GM12878 (cell line): ENCODE measurements at regions not wholly inside any gene's neighbourhood (a gene's known extent, or its start where the extent isn't known, plus 50 kb on each side); places are given as distances from the start of the nearest gene placed in this dataset.

ENCODE experiments used
- ATAC-seq: fragments of 200-7000 bp; cut with Tn5 transposase; 3 replicates; pipeline ENCODE4 v1.9.1; 2020; ENCODE audit warnings: mild to moderate bottlenecking, moderate library complexity
- BruUV-seq: library from RNA; stranded (reverse); fragments of 400-500 nt; replicated peaks from 2 replicates; lab custom pipeline; 2021; lab: Mats Ljungman, UMichigan
- CTCF ChIA-PET: fragments of 300-600 bp; sonication (Branson Sonifier 250); formaldehyde crosslinking; extraction: SDS; loops from one replicate; lab custom pipeline; 2021; ENCODE audit warnings: inconsistent platforms; lab: Yijun Ruan, JAX
- POLR2A ChIA-PET: fragments of 350-600 bp; formaldehyde crosslinking; extraction: SDS; loops from one replicate; lab custom pipeline; 2021; ENCODE audit warnings: inconsistent platforms; lab: Charles Lee
- RAD21 ChIA-PET: fragments of 300-600 bp; sonication (Branson Sonifier 250); formaldehyde crosslinking; loops from one replicate; lab custom pipeline; 2023; ENCODE audit warnings: antibody characterized with exemption; ENCODE audit not compliant: unreplicated experiment; lab: Charles Lee
- SMC1A ChIA-PET: fragments of 300-600 bp; sonication (Branson Sonifier 250); formaldehyde crosslinking; loops from one replicate; lab custom pipeline; 2023; ENCODE audit not compliant: unreplicated experiment, uncharacterized antibody; lab: Charles Lee
- DNase-seq: peaks from one replicate; pipeline ENCODE4 v3.0.0-alpha.2; 2011; ENCODE audit warnings: low read depth, low spot score
- FAIRE-seq: peaks from 3 replicates; lab custom pipeline; 2011; peaks lifted over from hg19 to GRCh38; lab: Jason Lieb, UNC
- H2AFZ ChIP-seq: 2 replicates; pipeline ENCODE4 v1.6.0; 2011; ENCODE audit warnings: low read depth, low read length, control low read depth; ENCODE audit not compliant: control insufficient read depth
- H3K27ac ChIP-seq: 2 replicates; pipeline ENCODE4 v1.5.1; 2011; ENCODE audit warnings: control low read depth; ENCODE audit not compliant: control insufficient read depth, insufficient read depth
- H3K27me3 ChIP-seq, 2 experiments: replicated peaks in 1 of 2; 2 replicates each; pipeline versions ENCODE4 v1.6.0 to v1.6.1; 2011; ENCODE audit warnings: low read length in 1 of 2; ENCODE audit not compliant: control insufficient read depth in 2 of 2, insufficient read depth in 2 of 2
- H3K36me3 ChIP-seq, 2 experiments: 2 replicates each; pipeline ENCODE4 v1.5.1; 2011; ENCODE audit warnings: low read length in 1 of 2; ENCODE audit not compliant: control insufficient read depth in 2 of 2, insufficient read depth in 2 of 2
- H3K4me1 ChIP-seq: 2 replicates; pipeline ENCODE4 v1.6.1; 2011; ENCODE audit warnings: mild to moderate bottlenecking, low read length, moderate library complexity, mixed read lengths; ENCODE audit not compliant: control insufficient read depth, insufficient read depth
- H3K4me2 ChIP-seq: 2 replicates; pipeline ENCODE4 v1.6.0; 2011; ENCODE audit warnings: control low read depth; ENCODE audit not compliant: control insufficient read depth, insufficient read depth
- H3K4me3 ChIP-seq: fragments of 200-600 bp; sonication (generic); 2 replicates; pipeline ENCODE4 v1.5.1; 2016
- H3K79me2 ChIP-seq: 2 replicates; pipeline ENCODE4 v1.6.0; 2011; ENCODE audit warnings: low read length; ENCODE audit not compliant: control insufficient read depth, insufficient read depth
- H3K9ac ChIP-seq: 2 replicates; pipeline ENCODE4 v1.8.0; 2011; ENCODE audit warnings: low read length, control low read depth, mixed read lengths; ENCODE audit not compliant: control insufficient read depth, insufficient read depth
- H3K9me3 ChIP-seq: replicated peaks from 3 replicates; pipeline ENCODE4 v1.5.1; 2011; ENCODE audit warnings: mild to moderate bottlenecking, low read length; ENCODE audit not compliant: control insufficient read depth, insufficient read depth
- H4K20me1 ChIP-seq: 2 replicates; pipeline ENCODE4 v1.6.0; 2011; ENCODE audit not compliant: control insufficient read depth, insufficient read depth
- CHD2 ChIP-seq: IDR thresholded peaks from 2 replicates; pipeline ENCODE4 v1.6.1; 2011; ENCODE audit warnings: low read depth, low read length, improper control_type of control experiment, borderline replicate concordance
- ETV6 ChIP-seq, 2 experiments: fragments of 450-650 bp in 1 of 2; IDR thresholded peaks in 1 of 2; conservative IDR thresholded peaks in 1 of 2; 2 replicates each; pipeline ENCODE4 v1.6.1; 2014; ENCODE audit warnings: antibody characterized with exemption in 1 of 2, borderline replicate concordance in 1 of 2, low read depth in 1 of 2, mild to moderate bottlenecking in 1 of 2, moderate library complexity in 1 of 2
- GATAD2B ChIP-seq: fragments of 450-650 bp; conservative IDR thresholded peaks from 2 replicates; pipeline ENCODE4 v1.6.1; 2017; ENCODE audit warnings: low read depth, mild to moderate bottlenecking, moderate library complexity
- HCFC1 ChIP-seq: fragments of 150-350 bp; IDR thresholded peaks from 2 replicates; pipeline ENCODE4 v1.6.1; 2014; ENCODE audit warnings: low read length
- IKZF1 ChIP-seq: fragments of 450-650 bp; conservative IDR thresholded peaks from 2 replicates; pipeline ENCODE4 v1.6.1; 2017; ENCODE audit warnings: antibody characterized with exemption, mild to moderate bottlenecking
- MYC ChIP-seq: IDR thresholded peaks from 2 replicates; pipeline ENCODE4 v1.6.1; 2011; ENCODE audit warnings: mild to moderate bottlenecking, low read length, moderate library complexity, inconsistent platforms; ENCODE audit not compliant: insufficient read depth, insufficient replicate concordance, insufficient read length, severe bottlenecking
- NFIC ChIP-seq: IDR thresholded peaks from 2 replicates; pipeline ENCODE4 v1.6.1; 2012; ENCODE audit warnings: low read depth, mild to moderate bottlenecking, inconsistent platforms, low read length, moderate library complexity
- POLR2AphosphoS5 ChIP-seq: IDR thresholded peaks from 2 replicates; pipeline ENCODE4 v1.6.1; 2011; ENCODE audit warnings: mild to moderate bottlenecking, low read length, inconsistent platforms
- RBBP5 ChIP-seq: fragments of 200-600 bp; sonication (generic); conservative IDR thresholded peaks from 2 replicates; pipeline ENCODE4 v1.6.1; 2016
- REST ChIP-seq: IDR thresholded peaks from 2 replicates; pipeline ENCODE4 v1.6.1; 2012; ENCODE audit warnings: mild to moderate bottlenecking, low read depth, low read length
- SMAD5 ChIP-seq: IDR thresholded peaks from 2 replicates; pipeline ENCODE4 v1.6.1; 2016; ENCODE audit warnings: antibody characterized with exemption, low read depth
- SPI1 ChIP-seq: IDR thresholded peaks from 2 replicates; pipeline ENCODE4 v1.6.1; 2011; ENCODE audit warnings: low read depth, mild to moderate bottlenecking, low read length, moderate library complexity, borderline replicate concordance; ENCODE audit not compliant: insufficient read depth
- TAF1 ChIP-seq: IDR thresholded peaks from 2 replicates; pipeline ENCODE4 v1.6.1; 2011; ENCODE audit warnings: mild to moderate bottlenecking, low read depth, low read length, borderline replicate concordance
- ZBTB11 ChIP-seq: fragments of 450-650 bp; formaldehyde crosslinking; IDR thresholded peaks from 2 replicates; pipeline ENCODE4 v1.5.0; 2022; ENCODE audit warnings: mild to moderate bottlenecking, missing genetic modification characterization
- WGBS: methylation state at CpG from one replicate; pipeline ENCODE4 v1.1.6; 2016; ENCODE audit warnings: low lambda C conversion rate; ENCODE audit not compliant: insufficient replicate concordance, insufficient coverage; ENCODE audit errors: missing lambda C conversion rate; 5-methylcytosine and 5-hydroxymethylcytosine counted together
- in situ Hi-C: fragments of 300-500 bp; cut with MboI; formaldehyde crosslinking; loops from 9 replicates; pipeline ENCODE4 v1.14.3; 2018; ENCODE audit warnings: mixed read lengths
- intact Hi-C: fragments of 100-400 bp; cut with micrococcal nuclease; formaldehyde crosslinking; loops from one replicate; pipeline ENCODE4 v1.14.2; 2022; ENCODE audit not compliant: unreplicated experiment

GRCh38 chr14:50026396-50026795 is 90.0 kb downstream of the VCPKMT start:
- H3K4me2 ChIP-seq, result no peak overlapping the region
- in situ Hi-C loops, result no loop called here
- no peak overlapping the region for H2AFZ ChIP-seq
- WGBS, result 56% methylated on average over 2 of the region's 3 CpGs
- intact Hi-C loops, result no loop called here
- H3K79me2 ChIP-seq, result no peaks in the 10 kb centered on the region
- H4K20me1 ChIP-seq, result no peaks in the 10 kb centered on the region
- POLR2A ChIA-PET, result interaction anchor here (0.6 kb wide), 1 partner anchor 441 kb away, joined by 3 read pairs; no protein-coding TSS in a partner anchor
- no peaks in the 10 kb centered on the region for H3K36me3 ChIP-seq
- H3K27ac ChIP-seq, result no peak overlapping the region
- RAD21 ChIA-PET, result interaction anchor here (2.0 kb wide), 1 partner anchor 12 kb away, joined by 8 read pairs; no protein-coding TSS in a partner anchor
- H3K4me1 ChIP-seq, result peaks cover 8% of the 10 kb centered on the region
- no peak for ATAC-seq
- CTCF ChIA-PET, result interaction anchor here (1.8 kb wide), 1 partner anchor 10 kb away, joined by 9 read pairs; no protein-coding TSS in a partner anchor
- H3K4me3 ChIP-seq, result no peak overlapping the region
- DNase-seq, result no peak
- H3K9ac ChIP-seq, result no peak overlapping the region
- H3K9me3 ChIP-seq, result peaks cover 7% of the 10 kb centered on the region; the same call in 2 of the 3 replicates
- FAIRE-seq, result no peak
- H3K27me3 ChIP-seq, result no peaks in the 10 kb centered on the region
- BruUV-seq, result no TSS peak
- SMC1A ChIA-PET, result interaction anchor here (0.6 to 2.2 kb wide), 2 partner anchors 17 to 72 kb away, joined by 3 to 5 read pairs; no protein-coding TSS in a partner anchor
- TF ChIP-seq TAF1 (no peak), HCFC1 (no peak), MYC (no peak), NFIC (no peak), SMAD5 (no peak), ZBTB11 (CRISPR knock-in tag) (no peak), IKZF1 (no peak), GATAD2B (no peak), POLR2AphosphoS5 (no peak), ETV6 (conservative IDR thresholded peaks at IDR 0.05 in 1 of 2, IDR thresholded peaks at IDR 0.05 in 1 of 2; ENCODE audit: borderline replicate concordance in 1 of 2, low read depth in 1 of 2) (no peak), REST (no peak), SPI1 (no peak), RBBP5 (no peak), CHD2 (no peak)
